H1 (cell line): ENCODE measurements at regions not wholly inside any gene's neighbourhood (a gene's known extent, or its start where the extent isn't known, plus 50 kb on each side); places are given as distances from the start of the nearest gene placed in this dataset.

ENCODE experiments used
- CTCF ChIA-PET: fragments of 300-600 bp; sonication (Branson Sonifier 250); formaldehyde crosslinking; loops from one replicate; lab custom pipeline; 2021; ENCODE audit not compliant: partially characterized antibody; lab: Charles Lee
- POLR2A ChIA-PET: fragments of 300-600 bp; sonication (Branson Sonifier 250); formaldehyde crosslinking; loops from one replicate; lab custom pipeline; 2021; ENCODE audit warnings: inconsistent platforms; ENCODE audit not compliant: partially characterized antibody; lab: Charles Lee
- DNase-seq, 2 experiments: peaks; one replicate each; pipeline versions ENCODE4 v3.0.0 to v3.0.0-alpha.2; 2010 to 2022; ENCODE audit warnings: low spot score in 2 of 2, low read depth in 1 of 2, mixed read lengths in 1 of 2
- FAIRE-seq: peaks from 2 replicates; lab custom pipeline; 2011; peaks lifted over from hg19 to GRCh38; lab: Jason Lieb, UNC
- H2AFZ ChIP-seq: 2 replicates; pipeline ENCODE4 v1.8.1; 2012; ENCODE audit warnings: low read length, inconsistent platforms
- H2AK5ac ChIP-seq: 2 replicates; pipeline ENCODE4 v1.6.1; 2013; ENCODE audit warnings: low read depth, low read length
- H2BK120ac ChIP-seq: replicated peaks from 2 replicates; pipeline ENCODE3; 2013; ENCODE audit warnings: low read depth, low read length, inconsistent platforms
- H2BK12ac ChIP-seq: 2 replicates; pipeline ENCODE4 v1.6.1; 2013; ENCODE audit warnings: low read depth, low read length
- H2BK15ac ChIP-seq: 2 replicates; pipeline ENCODE4 v1.6.1; 2013; ENCODE audit warnings: low read length
- H2BK20ac ChIP-seq: 2 replicates; pipeline ENCODE4 v1.6.1; 2013; ENCODE audit warnings: low read length
- H2BK5ac ChIP-seq: 2 replicates; pipeline ENCODE4 v1.6.1; 2013; ENCODE audit warnings: low read depth, low read length
- H3K14ac ChIP-seq: 2 replicates; pipeline ENCODE4 v1.6.1; 2013; ENCODE audit warnings: inconsistent platforms; ENCODE audit not compliant: insufficient read length
- H3K18ac ChIP-seq: 2 replicates; pipeline ENCODE4 v1.6.1; 2013; ENCODE audit warnings: low read length; ENCODE audit errors: extremely low read depth
- H3K23ac ChIP-seq: 2 replicates; pipeline ENCODE4 v1.6.1; 2013; ENCODE audit warnings: inconsistent platforms; ENCODE audit not compliant: insufficient read length
- H3K23me2 ChIP-seq: 2 replicates; pipeline ENCODE4 v1.6.1; 2013; ENCODE audit warnings: low read depth, low read length
- H3K27ac ChIP-seq: 2 replicates; pipeline ENCODE4 v1.6.1; 2011; ENCODE audit warnings: low read depth, low read length, inconsistent platforms
- H3K27me3 ChIP-seq, 4 experiments: replicated peaks in 1 of 4; 1 replicate in 1 of 4; 2 replicates in 3 of 4; pipeline versions ENCODE4 v1.6.1 to v1.8.1; 2011 to 2013; ENCODE audit warnings: low read length in 3 of 4, mild to moderate bottlenecking in 3 of 4, inconsistent platforms in 2 of 4, mixed read lengths in 2 of 4, moderate library complexity in 1 of 4; ENCODE audit not compliant: control insufficient read depth in 3 of 4, insufficient read depth in 3 of 4; ENCODE audit errors: extremely low read depth in 1 of 4
- H3K36me3 ChIP-seq, 4 experiments: 2 replicates each; pipeline versions ENCODE4 v1.6.1 to v1.8.1; 2011 to 2013; ENCODE audit warnings: mild to moderate bottlenecking in 4 of 4, low read length in 3 of 4, moderate library complexity in 2 of 4, control low read depth in 1 of 4, inconsistent platforms in 1 of 4; ENCODE audit not compliant: insufficient read depth in 4 of 4, control insufficient read depth in 2 of 4
- H3K4ac ChIP-seq: replicated peaks from 2 replicates; pipeline ENCODE3; 2013; ENCODE audit warnings: low read length, low read depth, mixed read lengths, inconsistent platforms; ENCODE audit not compliant: insufficient read length
- H3K4me1 ChIP-seq, 4 experiments: replicated peaks in 1 of 4; 1 replicate in 1 of 4; 2 replicates in 3 of 4; pipeline versions ENCODE4 v1.6.1 to v1.8.1; 2011 to 2013; ENCODE audit warnings: low read length in 3 of 4, inconsistent platforms in 2 of 4, mixed read lengths in 1 of 4; ENCODE audit not compliant: insufficient read depth in 4 of 4, control insufficient read depth in 3 of 4
- H3K4me2 ChIP-seq, 2 experiments: 2 replicates each; pipeline versions ENCODE4 v1.6.1 to v1.8.1; 2011 to 2013; ENCODE audit warnings: low read depth in 2 of 2, low read length in 2 of 2, control low read depth in 1 of 2, inconsistent platforms in 1 of 2, mild to moderate bottlenecking in 1 of 2; ENCODE audit not compliant: insufficient read depth in 1 of 2
- H3K4me3 ChIP-seq, 4 experiments: fragments of 200-600, 300-600 bp in 1 of 4; sonication (generic), shearing (Covaris generic), sonication (Bioruptor Twin) in 1 of 4; 2 replicates each; pipeline versions ENCODE4 v1.5.1 to v1.8.1; 2011 to 2016; ENCODE audit warnings: low read length in 4 of 4, low read depth in 3 of 4, control low read depth in 2 of 4, inconsistent platforms in 2 of 4, mild to moderate bottlenecking in 2 of 4, mixed read lengths in 1 of 4, moderate library complexity in 1 of 4; ENCODE audit not compliant: insufficient read depth in 2 of 4; ENCODE audit errors: extremely low read depth in 1 of 4
- H3K56ac ChIP-seq: replicated peaks from 2 replicates; pipeline ENCODE3; 2013; ENCODE audit warnings: low read depth, mild to moderate bottlenecking, mixed read lengths, low read length, inconsistent platforms; ENCODE audit not compliant: insufficient read length
- H3K79me1 ChIP-seq: 2 replicates; pipeline ENCODE4 v1.6.1; 2013; ENCODE audit warnings: low read depth, low read length, control low read depth
- H3K79me2 ChIP-seq, 2 experiments: 2 replicates each; pipeline versions ENCODE4 v1.6.1 to v1.8.1; 2012 to 2013; ENCODE audit warnings: low read length in 2 of 2, mild to moderate bottlenecking in 2 of 2, inconsistent platforms in 1 of 2; ENCODE audit not compliant: insufficient read depth in 2 of 2, control insufficient read depth in 1 of 2
- H3K9ac ChIP-seq, 4 experiments: replicated peaks in 1 of 4; 1 replicate in 1 of 4; 2 replicates in 3 of 4; pipeline versions ENCODE4 v1.6.1 to v1.8.1; 2011 to 2013; ENCODE audit warnings: low read depth in 3 of 4, low read length in 3 of 4, control low read depth in 2 of 4, mild to moderate bottlenecking in 2 of 4, moderate library complexity in 2 of 4, inconsistent platforms in 1 of 4; ENCODE audit errors: extremely low read depth in 1 of 4
- H3K9me3 ChIP-seq, 2 experiments: 2 replicates each; pipeline versions ENCODE4 v1.6.1 to v1.8.1; 2012 to 2013; ENCODE audit warnings: mild to moderate bottlenecking in 2 of 2, moderate library complexity in 2 of 2, control low read depth in 1 of 2, inconsistent platforms in 1 of 2, low read depth in 1 of 2, low read length in 1 of 2, mixed read lengths in 1 of 2; ENCODE audit not compliant: insufficient read depth in 2 of 2
- H4K20me1 ChIP-seq, 2 experiments: replicated peaks in 1 of 2; 2 replicates each; pipeline versions ENCODE3 to v1.8.1; 2011 to 2013; ENCODE audit warnings: inconsistent platforms in 2 of 2, low read length in 2 of 2, mild to moderate bottlenecking in 1 of 2; ENCODE audit not compliant: insufficient read depth in 2 of 2, control insufficient read depth in 1 of 2
- H4K5ac ChIP-seq: 2 replicates; pipeline ENCODE4 v1.6.1; 2013; ENCODE audit warnings: low read length, low read depth, mixed read lengths, inconsistent platforms; ENCODE audit not compliant: insufficient read length
- H4K8ac ChIP-seq: 2 replicates; pipeline ENCODE4 v1.8.0; 2013; ENCODE audit warnings: mild to moderate bottlenecking, moderate library complexity, low read length, inconsistent platforms; ENCODE audit not compliant: insufficient read depth; ENCODE audit errors: extremely low read depth
- H4K91ac ChIP-seq: replicated peaks from 2 replicates; pipeline ENCODE3; 2013; ENCODE audit warnings: low read length, mixed read lengths, inconsistent platforms; ENCODE audit not compliant: insufficient read length
- BCL11A ChIP-seq, 2 experiments: IDR thresholded peaks; one replicate each; pipeline ENCODE4 v1.6.1; 2011; ENCODE audit warnings: low read depth in 2 of 2, low read length in 2 of 2, mild to moderate bottlenecking in 2 of 2
- SIX5 ChIP-seq: IDR thresholded peaks from 2 replicates; pipeline ENCODE4 v1.6.1; 2011; ENCODE audit warnings: mild to moderate bottlenecking, low read depth, low read length
- TBP ChIP-seq: IDR thresholded peaks from 2 replicates; pipeline ENCODE4 v1.6.1; 2011; ENCODE audit warnings: low read depth, low read length, improper control_type of control experiment
- WGBS, 2 experiments: shearing (Covaris generic) in 1 of 2; methylation state at CpG; one replicate each; pipeline versions ENCODE4 v1.1.6 to v1.1.7; 2013 to 2015; ENCODE audit warnings: low lambda C conversion rate in 2 of 2, mixed read lengths in 2 of 2, inconsistent platforms in 1 of 2, low coverage in 1 of 2, missing lambda C conversion rate in 1 of 2; ENCODE audit not compliant: insufficient replicate concordance in 2 of 2, insufficient coverage in 1 of 2, insufficient read length in 1 of 2; ENCODE audit errors: extremely low coverage in 1 of 2, missing lambda C conversion rate in 1 of 2; 5-methylcytosine and 5-hydroxymethylcytosine counted together

DNA sequence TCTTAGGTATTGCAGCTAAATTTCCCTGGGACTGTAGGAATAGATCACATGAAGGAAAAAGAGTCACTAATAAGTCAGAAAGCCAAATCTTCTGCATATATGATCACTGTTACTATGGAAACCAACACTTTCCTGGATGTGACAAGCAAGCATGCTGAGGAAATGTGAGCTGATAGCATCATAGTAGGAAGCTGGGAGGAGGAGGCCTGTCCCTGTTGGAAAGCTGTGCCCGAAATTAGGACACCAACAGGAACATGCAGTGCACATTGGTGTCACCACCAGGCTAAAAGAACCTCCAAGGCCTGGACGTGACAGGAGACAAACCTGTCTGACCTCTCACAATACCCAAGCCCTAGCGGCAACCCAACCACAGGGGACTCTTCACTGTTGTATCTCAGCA, 181.9 kb upstream of the PCSK2 start:
- no peaks in the 10 kb centered on the region for H4K20me1 ChIP-seq
- H2BK5ac ChIP-seq: no peak overlapping the region
- 92% methylated on average over 3 of the region's 3 CpGs; no CpG with 5 or more reads in 1 of the 2 experiments for WGBS, 2 experiments
- H2BK120ac ChIP-seq: no peak overlapping the region
- H3K79me2 ChIP-seq: no peaks in the 10 kb centered on the region
- ChIA-PET CTCF (interaction anchor here (0.6 to 0.7 kb wide), 2 partner anchors 340 to 725 kb away, joined by 3 read pairs; no protein-coding TSS in a partner anchor), POLR2A (no interaction called here)
- H3K18ac ChIP-seq: no peak overlapping the region
- no peaks in the 10 kb centered on the region for H3K9me3 ChIP-seq
- no peak overlapping the region for H4K5ac ChIP-seq
- no peak overlapping the region for H2AFZ ChIP-seq
- H3K27me3 ChIP-seq: no peaks in the 10 kb centered on the region
- no peak overlapping the region for H2BK15ac ChIP-seq
- no peak overlapping the region for H3K27ac ChIP-seq
- no peak overlapping the region for H3K23ac ChIP-seq
- DNase-seq (no peak), FAIRE-seq (no peak)
- peaks cover 0 to 5% (median 0%) of the 10 kb centered on the region in 4 experiments; a peak in 1 of 7 replicates for H3K4me1 ChIP-seq
- H2AK5ac ChIP-seq: no peak overlapping the region
- H3K4ac ChIP-seq: no peak overlapping the region
- H3K4me3 ChIP-seq: no peak overlapping the region
- H2BK12ac ChIP-seq: no peak overlapping the region
- no peak overlapping the region for H3K4me2 ChIP-seq
- no peaks in the 10 kb centered on the region for H3K79me1 ChIP-seq
- no peak overlapping the region for H2BK20ac ChIP-seq
- no peak overlapping the region for H3K9ac ChIP-seq
- H3K14ac ChIP-seq: no peak overlapping the region
- TF ChIP-seq SIX5: no peak
- TF ChIP-seq TBP: no peak
- no peak for TF ChIP-seq BCL11A (IDR thresholded peaks at IDR 0.05; ENCODE audit: low read depth in 2 of 2, low read length in 2 of 2)
- no peak overlapping the region for H4K8ac ChIP-seq
- no peak overlapping the region for H4K91ac ChIP-seq
- no peak overlapping the region for H3K56ac ChIP-seq
- no peaks in the 10 kb centered on the region for H3K36me3 ChIP-seq
- H3K23me2 ChIP-seq: no peaks in the 10 kb centered on the region
